ENCODE measurements at regions not wholly inside any gene's neighbourhood (a gene's known extent, or its start where the extent isn't known, plus 50 kb on each side); places are given as distances from the start of the nearest gene placed in this dataset.
"Not testable (repeated sequence)": the region's sequence is repeated elsewhere in the genome, so short reads cannot be mapped to it uniquely, and the experiment has no call there.

GRCh38 chr1:60615666-60616065 lies 466.7 kb upstream of the NFIA start:
- TF ChIP-seq, protein P1, sequence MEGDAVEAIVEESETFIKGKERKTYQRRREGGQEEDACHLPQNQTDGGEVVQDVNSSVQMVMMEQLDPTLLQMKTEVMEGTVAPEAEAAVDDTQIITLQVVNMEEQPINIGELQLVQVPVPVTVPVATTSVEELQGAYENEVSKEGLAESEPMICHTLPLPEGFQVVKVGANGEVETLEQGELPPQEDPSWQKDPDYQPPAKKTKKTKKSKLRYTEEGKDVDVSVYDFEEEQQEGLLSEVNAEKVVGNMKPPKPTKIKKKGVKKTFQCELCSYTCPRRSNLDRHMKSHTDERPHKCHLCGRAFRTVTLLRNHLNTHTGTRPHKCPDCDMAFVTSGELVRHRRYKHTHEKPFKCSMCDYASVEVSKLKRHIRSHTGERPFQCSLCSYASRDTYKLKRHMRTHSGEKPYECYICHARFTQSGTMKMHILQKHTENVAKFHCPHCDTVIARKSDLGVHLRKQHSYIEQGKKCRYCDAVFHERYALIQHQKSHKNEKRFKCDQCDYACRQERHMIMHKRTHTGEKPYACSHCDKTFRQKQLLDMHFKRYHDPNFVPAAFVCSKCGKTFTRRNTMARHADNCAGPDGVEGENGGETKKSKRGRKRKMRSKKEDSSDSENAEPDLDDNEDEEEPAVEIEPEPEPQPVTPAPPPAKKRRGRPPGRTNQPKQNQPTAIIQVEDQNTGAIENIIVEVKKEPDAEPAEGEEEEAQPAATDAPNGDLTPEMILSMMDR (IDR thresholded peaks at IDR 0.05; ENCODE audit: low read depth, low read length, poor library complexity, severe bottlenecking), result no peak
- no peak for TF ChIP-seq EZH2phosphoT487 (IDR thresholded peaks at IDR 0.05; ENCODE audit: borderline replicate concordance, low read length)
- no peaks in the 10 kb centered on the region for H3K9me2 ChIP-seq (replicated peaks; ENCODE audit: control insufficient read depth, low read length)
- H3K27me3 ChIP-seq (ENCODE audit: control insufficient read depth, low read length), result peaks cover 4% of the 10 kb centered on the region
- H3K4me1 ChIP-seq (ENCODE audit: control insufficient read depth, low read length), result no peaks in the 10 kb centered on the region
- H3F3A ChIP-seq (ENCODE audit: control insufficient read depth, insufficient read depth), result no peaks in the 10 kb centered on the region
- no peaks in the 10 kb centered on the region for H3K79me2 ChIP-seq (ENCODE audit: control insufficient read depth, low read length)
- H3K4me3 ChIP-seq (ENCODE audit: low read length), result no peak overlapping the region
- no peak overlapping the region for H3K27ac ChIP-seq (ENCODE audit: low read depth, low read length)
- H3K4me2 ChIP-seq (ENCODE audit: low read length), result no peak overlapping the region
- no peaks in the 10 kb centered on the region for H3K9me3 ChIP-seq (ENCODE audit: control insufficient read depth, insufficient read depth, low read length)
- no peaks in the 10 kb centered on the region for H4K20me1 ChIP-seq (ENCODE audit: control insufficient read depth, insufficient read depth, low read depth, low read length)
- no peaks in the 10 kb centered on the region for H3K36me3 ChIP-seq (ENCODE audit: control insufficient read depth, low read length)

GRCh38 chr1:60612790-60613189 lies 469.6 kb upstream of the NFIA start:
- Histone ChIP-seq H3K79me2 (ENCODE audit: control insufficient read depth, low read length) (no peaks in the 10 kb centered on the region), H3F3A (ENCODE audit: control insufficient read depth, insufficient read depth) (no peaks in the 10 kb centered on the region), H4K20me1 (ENCODE audit: control insufficient read depth, insufficient read depth, low read depth, low read length) (no peaks in the 10 kb centered on the region), H3K9me2 (replicated peaks; ENCODE audit: control insufficient read depth, low read length) (no peaks in the 10 kb centered on the region), H3K9me3 (ENCODE audit: control insufficient read depth, insufficient read depth, low read length) (no peaks in the 10 kb centered on the region), H3K4me3 (ENCODE audit: low read length) (no peak overlapping the region), H3K4me1 (ENCODE audit: control insufficient read depth, low read length) (no peaks in the 10 kb centered on the region), H3K27me3 (ENCODE audit: control insufficient read depth, low read length) (no peaks in the 10 kb centered on the region), H3K4me2 (ENCODE audit: low read length) (no peak overlapping the region), H3K27ac (ENCODE audit: low read depth, low read length) (no peak overlapping the region), H3K36me3 (ENCODE audit: control insufficient read depth, low read length) (no peaks in the 10 kb centered on the region)
- TF ChIP-seq, protein P1 (IDR thresholded peaks at IDR 0.05; ENCODE audit: low read depth, low read length, poor library complexity, severe bottlenecking), result no peak
- no peak for TF ChIP-seq EZH2phosphoT487 (IDR thresholded peaks at IDR 0.05; ENCODE audit: borderline replicate concordance, low read length)

GRCh38 chr1:60606921-60607320 lies 475.4 kb upstream of the NFIA start:
- not testable (repeated sequence) for H3K4me2 ChIP-seq (ENCODE audit: low read length); H3K36me3 ChIP-seq (ENCODE audit: control insufficient read depth, low read length); H3K79me2 ChIP-seq (ENCODE audit: control insufficient read depth, low read length); H3K27me3 ChIP-seq (ENCODE audit: control insufficient read depth, low read length); H3K9me2 ChIP-seq (replicated peaks; ENCODE audit: control insufficient read depth, low read length); H3F3A ChIP-seq (ENCODE audit: control insufficient read depth, insufficient read depth); H4K20me1 ChIP-seq (ENCODE audit: control insufficient read depth, insufficient read depth, low read depth, low read length); H3K9me3 ChIP-seq (ENCODE audit: control insufficient read depth, insufficient read depth, low read length); H3K4me1 ChIP-seq (ENCODE audit: control insufficient read depth, low read length); H3K27ac ChIP-seq (ENCODE audit: low read depth, low read length); H3K4me3 ChIP-seq (ENCODE audit: low read length)

GRCh38 chr1:60600532-60600931 lies 481.8 kb upstream of the NFIA start:
- no peaks in the 10 kb centered on the region for H3K9me3 ChIP-seq (ENCODE audit: control insufficient read depth, insufficient read depth, low read length)
- H3K36me3 ChIP-seq (ENCODE audit: control insufficient read depth, low read length), result no peaks in the 10 kb centered on the region
- no peaks in the 10 kb centered on the region for H4K20me1 ChIP-seq (ENCODE audit: control insufficient read depth, insufficient read depth, low read depth, low read length)
- H3K27me3 ChIP-seq (ENCODE audit: control insufficient read depth, low read length), result no peaks in the 10 kb centered on the region
- no peaks in the 10 kb centered on the region for H3K4me1 ChIP-seq (ENCODE audit: control insufficient read depth, low read length)
- H3K79me2 ChIP-seq (ENCODE audit: control insufficient read depth, low read length), result no peaks in the 10 kb centered on the region
- H3K4me3 ChIP-seq (ENCODE audit: low read length), result no peak overlapping the region
- no peak overlapping the region for H3K4me2 ChIP-seq (ENCODE audit: low read length)
- TF ChIP-seq EZH2phosphoT487 (IDR thresholded peaks at IDR 0.05; ENCODE audit: borderline replicate concordance, low read length), result no peak
- TF ChIP-seq, protein P1 (IDR thresholded peaks at IDR 0.05; ENCODE audit: low read depth, low read length, poor library complexity, severe bottlenecking), result no peak
- no peaks in the 10 kb centered on the region for H3F3A ChIP-seq (ENCODE audit: control insufficient read depth, insufficient read depth)
- no peaks in the 10 kb centered on the region for H3K9me2 ChIP-seq (replicated peaks; ENCODE audit: control insufficient read depth, low read length)
- H3K27ac ChIP-seq (ENCODE audit: low read depth, low read length), result no peak overlapping the region

Measured in DOHH2 (cell line).